ENCODE measurements at regions not wholly inside any gene's neighbourhood (a gene's known extent, or its start where the extent isn't known, plus 50 kb on each side); places are given as distances from the start of the nearest gene placed in this dataset.

DNA sequence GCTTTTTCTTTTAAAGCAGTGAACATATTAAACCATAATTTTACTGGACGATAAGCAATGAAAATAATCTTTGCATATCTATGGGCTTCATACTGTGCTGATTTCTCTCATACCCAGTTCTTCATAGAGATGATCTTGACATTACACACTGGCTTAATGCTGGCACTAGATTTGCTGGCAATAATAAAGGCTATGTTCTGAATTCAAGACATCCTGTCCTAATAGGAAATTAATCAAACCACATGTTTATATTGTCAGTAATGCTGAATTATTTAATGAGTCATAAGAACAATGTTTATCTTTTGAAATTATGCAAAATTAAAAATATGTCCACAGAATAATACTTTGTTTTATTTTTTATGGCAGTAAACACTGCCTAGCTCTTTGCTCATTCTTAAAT is 643.2 kb downstream of the OTOL1 start:
- no peak for DNase-seq

- no peak for DNase-seq
Measured at GRCh38 chr3:162141272-162141791, 644.7 kb downstream of the OTOL1 start.

DNA sequence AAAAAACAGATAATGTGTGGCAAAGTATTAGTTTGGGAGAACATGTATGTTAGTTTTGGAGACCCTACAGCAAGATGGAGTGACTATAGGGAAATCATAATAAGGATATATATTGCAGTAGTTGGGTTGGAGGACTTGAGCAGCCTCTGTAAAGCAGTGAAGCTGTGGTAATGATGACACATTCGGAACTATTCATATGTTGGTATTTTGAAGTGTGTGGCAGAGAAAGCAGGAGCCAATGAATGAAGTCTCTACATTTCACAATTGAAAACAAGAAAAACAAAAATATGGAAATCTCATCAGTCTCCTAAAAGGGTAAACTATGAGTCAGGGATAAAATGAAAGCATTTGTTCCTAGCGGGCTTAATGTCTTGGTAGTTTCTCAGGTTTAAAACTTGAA is 645.9 kb downstream of the OTOL1 start:
- DNase-seq: no peak

- no peak for DNase-seq
Measured at GRCh38 chr3:162143180-162143579, 646.6 kb downstream of the OTOL1 start.

GRCh38 chr3:162147996-162148395 is 651.4 kb downstream of the OTOL1 start:
- DNase-seq: no peak

DNA sequence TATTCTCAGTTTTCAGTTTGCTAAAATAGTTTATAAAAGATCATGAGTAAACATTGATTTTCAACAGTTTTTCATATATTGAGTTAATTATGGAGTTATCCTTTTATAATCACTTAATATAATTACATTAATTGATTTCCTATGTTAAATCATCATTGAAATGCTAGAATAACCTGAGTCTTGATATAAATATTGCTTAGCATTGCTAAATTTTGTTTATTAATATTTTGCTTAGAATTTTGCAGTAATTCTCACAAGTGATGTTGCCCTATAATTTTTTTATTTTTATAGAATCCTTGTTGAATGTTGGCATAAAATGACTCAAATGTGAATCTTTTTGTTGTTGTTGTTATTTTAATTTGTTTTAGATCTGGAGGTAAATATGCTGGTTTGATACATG is 654.2 kb downstream of the OTOL1 start:
- DNase-seq: no peak

DNA sequence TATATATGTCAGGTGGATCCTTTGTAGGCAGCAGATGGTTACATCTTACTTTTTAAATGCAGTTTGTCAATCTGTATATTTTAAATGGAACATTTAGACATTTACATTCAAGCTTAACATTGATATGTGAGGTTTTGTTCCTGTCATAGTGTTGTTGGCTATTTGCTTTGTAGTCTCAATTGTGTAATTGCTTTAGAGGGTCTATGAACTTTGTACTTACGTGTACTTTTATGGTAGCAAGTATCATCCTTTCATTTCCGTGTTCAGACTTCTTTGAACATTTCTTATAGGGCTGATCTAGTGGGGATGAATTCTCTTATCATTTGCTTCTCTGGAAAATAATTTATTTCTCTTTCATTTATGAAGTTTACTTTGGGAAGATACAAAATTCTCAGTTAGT is 656.0 kb downstream of the OTOL1 start:
- no peak for DNase-seq

DNA sequence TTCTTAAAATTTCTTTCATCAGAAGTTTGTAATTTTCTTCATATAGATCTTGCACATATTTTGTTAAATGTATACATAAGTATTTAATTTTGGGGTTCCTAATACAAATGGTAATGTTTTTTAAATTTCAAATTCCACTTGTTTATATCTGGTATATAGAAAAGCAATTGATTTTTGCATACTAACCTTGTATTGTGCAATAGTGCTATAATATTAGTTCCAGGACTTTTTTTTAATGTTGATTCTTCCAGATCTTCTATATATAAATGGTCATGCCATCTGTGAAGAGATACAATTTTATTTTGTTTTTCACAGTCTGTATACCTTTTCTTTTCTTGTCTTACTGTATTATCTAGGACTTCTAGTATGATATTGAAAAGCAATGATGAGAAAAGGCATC is 665.0 kb downstream of the OTOL1 start:
- DNase-seq: no peak

DNA sequence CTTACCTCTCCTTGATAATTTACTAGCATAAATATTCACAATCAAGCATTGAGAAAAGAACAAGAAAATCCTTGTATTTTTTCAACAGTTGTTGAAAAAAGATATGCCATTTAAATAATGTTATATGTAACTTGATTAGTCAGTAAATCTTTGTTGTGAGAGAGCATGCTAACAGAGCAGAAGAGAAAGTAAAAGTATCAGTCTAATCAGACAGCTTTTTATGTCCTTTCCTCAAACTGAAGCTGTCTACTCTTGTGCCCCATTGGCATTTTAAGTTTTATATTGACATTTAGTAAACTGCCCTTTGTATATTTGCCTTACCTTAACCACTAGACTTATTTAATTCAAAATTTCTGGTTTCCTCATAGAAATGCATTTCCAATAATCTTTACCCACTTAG is 668.7 kb downstream of the OTOL1 start:
- DNase-seq: no peak

GRCh38 chr3:162166543-162166942 is 669.9 kb downstream of the OTOL1 start:
- no peak for DNase-seq

DNA sequence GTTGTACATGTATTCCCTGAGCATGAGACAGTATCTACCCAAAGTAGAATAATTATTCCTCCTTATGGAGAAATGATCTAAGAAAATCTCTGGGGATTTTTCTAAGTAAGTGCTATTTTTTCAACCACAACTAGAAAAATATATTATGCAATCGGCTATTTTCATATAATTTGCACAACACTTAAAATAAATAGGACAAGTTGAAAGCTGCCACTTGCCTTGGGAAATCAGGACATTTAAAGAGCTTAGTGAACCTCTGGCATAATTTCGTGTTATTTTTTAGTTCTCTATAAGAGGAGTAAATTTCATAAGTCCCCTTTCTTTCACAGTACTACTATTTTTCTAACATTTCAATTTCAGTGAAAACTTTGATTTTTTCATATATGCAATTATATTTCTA is 672.1 kb downstream of the OTOL1 start:
- no peak for DNase-seq

- DNase-seq: no peak
Measured at GRCh38 chr3:162170581-162170980, 674.0 kb downstream of the OTOL1 start.

- DNase-seq: peak; percentile 2
Measured at GRCh38 chr3:162171970-162172369, 675.4 kb downstream of the OTOL1 start.

- DNase-seq: no peak
Measured at GRCh38 chr3:162175145-162175544, 678.5 kb downstream of the OTOL1 start.

GRCh38 chr3:162175878-162176277 is 679.3 kb downstream of the OTOL1 start:
- no peak for DNase-seq

DNA sequence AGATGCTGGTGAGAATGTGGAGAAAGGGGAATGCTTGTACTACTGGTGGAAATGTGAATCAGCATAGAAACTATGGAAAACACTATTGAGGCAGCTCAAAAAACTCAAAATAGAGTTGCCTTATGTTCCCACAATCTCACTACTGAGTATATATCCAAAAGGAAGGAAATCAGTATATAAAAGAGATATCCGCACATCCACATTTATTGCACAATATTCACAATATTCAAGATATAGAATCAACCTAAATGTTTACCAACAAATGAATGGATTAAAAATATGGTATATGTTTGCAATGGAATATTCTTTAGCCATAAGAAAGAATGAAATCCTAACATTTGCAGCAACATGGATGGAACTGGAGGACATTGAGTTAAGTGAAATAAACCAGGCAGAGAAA is 686.8 kb downstream of the OTOL1 start:
- DNase-seq: no peak

GRCh38 chr3:162192340-162193029 is 695.9 kb downstream of the OTOL1 start:
- no peak for DNase-seq

DNA sequence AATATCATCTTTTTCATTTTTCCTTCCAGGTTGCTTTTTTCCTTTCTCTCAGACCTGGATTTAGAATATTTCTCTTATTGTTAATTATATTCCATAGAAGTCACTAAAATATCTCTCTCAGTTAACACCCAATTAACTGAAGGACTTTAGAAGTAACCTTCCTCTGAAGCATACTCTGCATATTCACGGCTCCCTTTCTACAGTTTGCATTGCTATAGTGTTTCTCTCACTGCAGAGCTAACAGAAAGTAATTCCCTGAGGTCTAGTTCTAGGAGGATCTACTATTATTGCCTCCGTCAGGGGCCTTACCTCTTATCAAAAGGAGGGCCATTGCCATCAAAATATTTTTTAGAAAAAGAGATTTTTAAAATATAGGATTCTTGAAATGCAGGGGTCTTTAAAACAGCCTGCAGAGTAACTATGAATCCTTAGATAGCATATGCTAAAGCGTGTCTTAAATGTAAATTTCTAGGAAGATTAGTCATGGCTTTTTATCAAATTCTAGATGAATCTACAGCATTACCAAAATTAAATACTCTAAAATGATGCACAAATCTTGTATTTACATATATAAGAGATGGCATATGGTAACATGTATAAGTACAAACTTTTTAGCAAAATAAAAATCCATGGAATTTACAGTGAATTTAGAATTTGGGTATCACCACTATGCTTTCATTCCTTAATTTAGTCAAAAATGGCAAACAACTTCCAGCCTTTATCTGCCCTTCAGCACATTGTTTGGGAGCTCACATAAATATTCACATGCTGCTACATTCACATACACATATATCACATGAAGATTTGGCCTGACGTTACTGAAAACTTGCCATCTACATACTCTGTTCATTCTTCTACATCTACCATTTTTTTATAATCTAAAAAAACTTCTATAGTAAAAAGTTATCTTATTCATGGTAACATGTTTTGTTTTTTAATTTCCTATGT is 696.8 kb downstream of the OTOL1 start:
- no peak for DNase-seq

DNA sequence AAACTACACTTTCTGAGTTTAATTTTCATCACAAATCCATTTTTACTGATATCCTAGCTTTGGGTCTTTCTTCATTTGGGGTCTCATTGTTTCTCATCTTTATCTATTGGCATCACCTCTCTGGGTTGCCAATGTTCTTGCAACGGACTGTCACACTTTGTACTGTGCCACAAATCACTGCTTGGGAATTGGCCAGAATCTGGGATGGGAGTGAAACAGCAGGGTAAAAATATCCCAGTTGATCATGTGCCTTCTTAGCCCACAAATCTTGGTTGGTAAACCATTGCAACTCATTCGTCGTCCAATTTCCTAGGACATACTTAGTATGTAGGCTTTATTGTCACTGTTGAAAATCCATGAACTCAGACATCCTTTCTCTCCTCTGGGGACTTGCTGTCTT is 698.5 kb downstream of the OTOL1 start:
- no peak for DNase-seq

DNA sequence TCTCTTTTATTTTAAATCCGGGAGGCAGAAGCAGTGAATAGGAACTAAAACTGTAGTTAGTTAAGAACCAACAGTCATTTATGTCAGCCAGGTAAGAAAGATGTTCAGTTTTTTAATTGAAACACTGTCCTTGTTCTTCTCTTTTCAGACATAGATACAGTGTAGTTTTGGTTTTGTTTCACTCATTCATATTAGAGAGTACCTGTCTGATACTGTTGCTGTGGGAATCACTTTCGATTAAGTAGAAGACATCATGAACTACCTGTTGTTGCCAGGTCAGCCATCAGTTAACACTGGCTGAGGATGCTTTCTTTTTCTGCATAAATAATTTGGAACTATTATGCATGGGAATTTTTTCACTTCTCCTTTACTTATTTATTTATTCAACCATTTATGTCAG is 700.4 kb downstream of the OTOL1 start:
- no peak for DNase-seq

DNA sequence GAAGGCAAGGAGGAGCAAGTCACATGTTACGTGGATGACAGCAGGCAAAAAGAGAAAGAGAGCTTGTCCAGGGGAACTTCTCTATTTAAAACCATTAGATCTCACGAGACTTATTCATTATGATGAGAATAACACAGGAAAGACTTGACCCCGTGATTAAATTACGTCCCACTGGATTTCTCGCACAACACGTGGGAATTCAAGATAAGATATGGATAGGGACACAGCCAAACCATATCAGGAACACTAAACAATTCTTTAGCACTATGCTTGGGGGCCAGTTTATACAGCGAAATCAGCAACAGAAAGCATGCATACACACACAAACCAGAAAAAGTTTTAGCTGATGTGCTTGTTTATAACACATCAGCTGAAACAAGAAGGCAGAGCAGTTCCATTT is 704.2 kb downstream of the OTOL1 start:
- no peak for DNase-seq

DNA sequence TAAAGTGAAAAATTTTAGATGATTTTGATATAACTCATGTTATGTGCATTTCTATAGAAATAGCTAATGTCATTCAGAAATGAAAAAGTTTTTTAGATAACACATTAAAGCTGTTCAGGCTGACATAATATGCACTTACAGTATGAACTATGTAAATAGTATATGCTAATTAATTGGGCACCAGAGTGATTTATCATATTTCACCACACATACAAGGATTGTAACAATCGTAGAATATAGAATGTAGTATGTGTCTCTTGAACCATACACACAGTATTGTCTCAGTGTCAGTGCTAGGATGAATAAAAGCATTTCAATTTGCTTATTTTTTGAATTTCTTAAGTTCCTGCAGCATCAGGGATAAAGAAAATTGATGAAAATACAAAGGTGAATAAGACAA is 710.0 kb downstream of the OTOL1 start:
- no peak for DNase-seq

DNA sequence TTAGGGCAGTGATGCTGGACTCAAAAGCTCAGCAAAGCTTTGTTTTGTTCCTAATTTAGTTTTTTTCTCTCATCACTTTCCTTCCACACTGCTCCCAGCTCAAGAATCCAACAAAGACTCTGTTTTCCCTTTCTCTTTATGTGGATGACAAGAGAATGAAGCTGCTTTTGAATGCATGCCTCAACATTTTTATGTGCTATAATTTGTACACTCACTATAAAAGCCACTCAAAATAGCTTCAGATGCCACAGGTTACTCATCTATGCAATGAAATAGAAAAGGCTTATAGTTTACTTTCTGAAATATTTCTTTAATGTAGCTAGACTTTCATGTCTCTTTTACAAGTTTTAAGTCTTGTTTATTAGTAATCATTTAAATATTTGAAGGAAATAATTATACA is 714.9 kb downstream of the OTOL1 start:
- DNase-seq: no peak

DNA sequence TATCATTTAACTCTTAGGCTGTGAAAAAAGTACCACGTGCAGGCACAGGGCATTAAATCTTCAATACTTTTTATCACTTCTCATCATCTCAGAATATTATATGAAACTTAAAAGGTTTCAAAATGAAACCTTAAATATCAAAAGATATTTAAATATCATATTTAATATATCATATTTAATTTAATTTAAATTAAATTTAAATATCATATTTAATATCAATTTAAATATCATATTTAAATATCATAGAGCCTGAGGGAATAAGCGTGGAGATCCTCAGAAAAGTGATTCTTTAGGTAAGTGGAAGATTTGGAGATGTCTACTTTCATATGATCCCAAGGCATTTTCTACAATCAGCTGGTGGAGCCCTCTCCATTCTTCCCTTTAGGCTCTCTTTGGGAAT is 716.6 kb downstream of the OTOL1 start:
- no peak for DNase-seq
